Upper lobe of left lung (tissue), 4 donors: ENCODE measurements at regions not wholly inside any gene's neighbourhood (a gene's known extent, or its start where the extent isn't known, plus 50 kb on each side); places are given as distances from the start of the nearest gene placed in this dataset.

ENCODE experiments used
- CTCF ChIP-seq, 6 experiments: fragments of 450-650 bp in 4 of 6; fragments of 200-600 bp in 2 of 6; sonication (generic) in 2 of 6; IDR thresholded peaks; one replicate each; pipeline ENCODE4 v1.5.1; 2016 to 2019; ENCODE audit warnings: antibody characterized with exemption in 6 of 6
- EP300 ChIP-seq, 4 donors: sonication (generic); formaldehyde crosslinking; IDR thresholded peaks; one replicate each; pipeline ENCODE4 v1.5.1; 2017; ENCODE audit warnings: antibody characterized with exemption in 4 of 4, control low read depth in 2 of 4
- POLR2A ChIP-seq, 4 donors: fragments of 450-650 bp; IDR thresholded peaks; one replicate each; pipeline ENCODE4 v1.5.1; 2016 to 2017; ENCODE audit warnings: antibody characterized with exemption in 4 of 4, mild to moderate bottlenecking in 2 of 4
- POLR2AphosphoS5 ChIP-seq, 2 donors: sonication (generic); formaldehyde crosslinking; IDR thresholded peaks; one replicate each; pipeline ENCODE4 v1.5.1; 2017; ENCODE audit warnings: antibody characterized with exemption in 2 of 2

GRCh38 chr17:13160296-13160695, 142.5 kb upstream of the ELAC2 start:
- TF ChIP-seq CTCF (IDR thresholded peaks at IDR 0.05) (no peak), POLR2A (IDR thresholded peaks at IDR 0.05) (no peak), EP300 (IDR thresholded peaks at IDR 0.05) (no peak), POLR2AphosphoS5 (IDR thresholded peaks at IDR 0.05) (no peak)
